Heart left ventricle (tissue), 16 donors: ENCODE measurements at regions not wholly inside any gene's neighbourhood (a gene's known extent, or its start where the extent isn't known, plus 50 kb on each side); places are given as distances from the start of the nearest gene placed in this dataset.

ENCODE experiments used
- ATAC-seq, 4 donors: fragments of 200-7000 bp; cut with Tn5 transposase; one replicate each; pipeline ENCODE4 v1.9.1; 2020 to 2022; ENCODE audit warnings: moderate library complexity in 4 of 4, mild to moderate bottlenecking in 3 of 4, moderate number of reproducible peaks in 1 of 4
- DNase-seq, 5 donors: peaks; one replicate each; pipeline ENCODE4 v3.0.0-alpha.2; 2020
- H3K27ac ChIP-seq, 12 donors: fragments of 200-600 bp; sonication (generic) in 4 of 12; one replicate each; pipeline versions ENCODE4 v1.5.0 to v1.8.0; 2016 to 2022; ENCODE audit warnings: mild to moderate bottlenecking in 2 of 12
- H3K27me3 ChIP-seq, 9 donors: fragments of 200-600 bp; sonication (generic) in 2 of 9; one replicate each; pipeline versions ENCODE4 v1.5.1 to v1.8.0; 2016 to 2022; ENCODE audit warnings: mild to moderate bottlenecking in 3 of 9
- H3K36me3 ChIP-seq, 9 donors: fragments of 200-600 bp; sonication (generic) in 2 of 9; one replicate each; pipeline versions ENCODE4 v1.5.0 to v1.8.0; 2018 to 2022; ENCODE audit warnings: mild to moderate bottlenecking in 2 of 9
- H3K4me1 ChIP-seq, 12 donors: fragments of 200-600 bp; sonication (generic) in 4 of 12; one replicate each; pipeline versions ENCODE4 v1.5.0 to v1.8.0; 2016 to 2022; ENCODE audit warnings: mild to moderate bottlenecking in 3 of 12
- H3K4me3 ChIP-seq, 12 donors: fragments of 200-600 bp; sonication (generic) in 4 of 12; one replicate each; pipeline versions ENCODE4 v1.5.0 to v1.8.0; 2017 to 2022; ENCODE audit warnings: mild to moderate bottlenecking in 9 of 12, moderate library complexity in 4 of 12
- H3K9me3 ChIP-seq, 12 donors: fragments of 200-600 bp; sonication (generic) in 4 of 12; one replicate each; pipeline versions ENCODE4 v1.5.0 to v1.8.0; 2016 to 2022; ENCODE audit warnings: mild to moderate bottlenecking in 1 of 12
- POLR2A ChIP-seq, 2 donors: fragments of 450-650 bp; IDR thresholded peaks; one replicate each; pipeline ENCODE4 v1.6.1; 2017; ENCODE audit warnings: antibody characterized with exemption in 2 of 2, mild to moderate bottlenecking in 2 of 2, moderate library complexity in 2 of 2
- WGBS, 4 donors: extraction: QIAGEN DNeasy Blood & Tissue Kit in 2 of 4; methylation state at CpG; one replicate each; pipeline versions ENCODE4 v1.1.5 to v1.1.7; 2013 to 2018; 5-methylcytosine and 5-hydroxymethylcytosine counted together
- intact Hi-C, 10 donors: fragments of 100-400 bp; cut with DNase I; formaldehyde crosslinking; loops; one replicate each; pipeline versions ENCODE4 v1.11.1 to v1.14.2; 2022
- TF ChIP-seq, protein P1 (sequence below), 12 donors: fragments of 200-600 bp; sonication (generic) in 4 of 12; IDR thresholded peaks; one replicate each; pipeline versions ENCODE4 v1.5.0 to v1.8.0; 2018 to 2022; ENCODE audit warnings: antibody characterized with exemption in 12 of 12, mild to moderate bottlenecking in 5 of 12
- donor health status: ischemic (EF 13 %, LVEDD 7.1; RV severe dilation, severe dysfunction).
- donor health status: healthy with polysubstance abuse.
- donor health status: DM: no; HTN: yes; CAD: no.
- donor health status: DM: no; HTN: no; CAD: no.
- donor health status: ischemic (EF 25% LVEDD 6.9; RV normal size, moderate dysfunction).
- donor health status: ischemic (EF 25% LVEDD 5.7; RV mildly dilated, moderate dysfunction).
- donor health status: healthy.
- donor health status: DM: yes; HTN: yes; CAD: no.
- donor health status: ischemic (EF 35%, LVEDD 5.7; RV mildly dilated, moderate dysfunction).
- donor health status: nonischemic (EF 11% LVEDD 7.7; RV severe dilation, severe dysfunction).
- donor health status: DM: yes; HTN: yes; CAD: no.
- donor health status: PGD.
- donor health status: ischemic (EF 29% LVEDD 5.4; RV normal size, mild dysfunction).
- donor health status: nonischemic (EF 23%, LVEDD 6.1; RV moderate dilation, normal function).

DNA sequence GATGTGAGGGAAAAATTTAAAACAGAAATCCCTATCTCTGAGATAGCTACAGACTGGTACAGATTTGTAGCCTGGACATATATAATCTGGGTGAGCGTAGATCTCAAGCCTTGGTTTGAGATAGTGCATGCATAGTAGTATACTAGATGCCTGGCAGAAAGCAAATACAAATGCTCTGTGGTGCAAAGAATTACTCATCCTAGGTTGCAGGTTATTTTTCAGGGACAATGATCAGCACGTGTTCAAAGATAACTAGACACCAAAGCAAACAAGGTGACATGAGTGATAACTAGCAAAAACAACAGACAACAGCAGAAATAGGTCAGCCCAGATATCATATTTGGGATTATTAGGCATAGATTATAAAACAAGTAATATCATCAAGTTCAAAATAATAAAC is 292.5 kb downstream of the HLX start:
- no peak for TF ChIP-seq POLR2A (IDR thresholded peaks at IDR 0.05)
- TF ChIP-seq, protein P1, sequence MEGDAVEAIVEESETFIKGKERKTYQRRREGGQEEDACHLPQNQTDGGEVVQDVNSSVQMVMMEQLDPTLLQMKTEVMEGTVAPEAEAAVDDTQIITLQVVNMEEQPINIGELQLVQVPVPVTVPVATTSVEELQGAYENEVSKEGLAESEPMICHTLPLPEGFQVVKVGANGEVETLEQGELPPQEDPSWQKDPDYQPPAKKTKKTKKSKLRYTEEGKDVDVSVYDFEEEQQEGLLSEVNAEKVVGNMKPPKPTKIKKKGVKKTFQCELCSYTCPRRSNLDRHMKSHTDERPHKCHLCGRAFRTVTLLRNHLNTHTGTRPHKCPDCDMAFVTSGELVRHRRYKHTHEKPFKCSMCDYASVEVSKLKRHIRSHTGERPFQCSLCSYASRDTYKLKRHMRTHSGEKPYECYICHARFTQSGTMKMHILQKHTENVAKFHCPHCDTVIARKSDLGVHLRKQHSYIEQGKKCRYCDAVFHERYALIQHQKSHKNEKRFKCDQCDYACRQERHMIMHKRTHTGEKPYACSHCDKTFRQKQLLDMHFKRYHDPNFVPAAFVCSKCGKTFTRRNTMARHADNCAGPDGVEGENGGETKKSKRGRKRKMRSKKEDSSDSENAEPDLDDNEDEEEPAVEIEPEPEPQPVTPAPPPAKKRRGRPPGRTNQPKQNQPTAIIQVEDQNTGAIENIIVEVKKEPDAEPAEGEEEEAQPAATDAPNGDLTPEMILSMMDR (IDR thresholded peaks at IDR 0.05), result no peak
- Histone ChIP-seq H3K9me3 (peaks cover 0 to 16% (median 5%) of the 10 kb centered on the region in 12 donors), H3K27ac (no peak overlapping the region), H3K36me3 (no peaks in the 10 kb centered on the region), H3K27me3 (no peaks in the 10 kb centered on the region), H3K4me1 (peaks cover 0 to 19% (median 10%) of the 10 kb centered on the region in 12 donors), H3K4me3 (no peak overlapping the region)
- ATAC-seq, result no peak
- intact Hi-C loops, result loop anchor here in 7 of 10 donors (5.0 to 10.0 kb wide), 4 partner anchors 54 to 297 kb away; partner anchors contain the start of gene HLX (in 3 of the 7)
- 82 to 90% (median 85%) methylated on average over 2 of the region's 2 CpGs for WGBS, 4 donors
- no peak for DNase-seq

DNA sequence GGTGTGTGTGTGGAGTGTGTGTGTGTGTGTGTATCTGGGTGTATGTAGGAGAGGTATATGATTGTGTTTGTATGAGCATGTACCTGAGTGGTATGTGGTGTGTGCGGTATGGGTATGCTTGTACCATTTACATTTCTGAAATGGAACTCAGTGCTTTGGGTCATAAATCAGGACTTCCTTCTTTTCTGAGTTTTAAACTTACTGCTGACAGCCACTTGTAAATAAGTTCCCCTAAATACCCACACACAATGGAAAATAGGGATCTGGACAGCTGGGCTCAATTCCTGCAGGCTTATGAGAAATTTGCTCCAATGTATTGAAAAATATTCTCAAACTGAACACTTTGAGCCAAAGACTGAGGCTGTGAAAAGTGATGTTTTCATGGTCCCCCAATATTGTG is 293.6 kb downstream of the HLX start:
- peaks cover 0 to 15% (median 10%) of the 10 kb centered on the region in 12 donors for H3K4me1 ChIP-seq
- peaks cover 0 to 16% (median 5%) of the 10 kb centered on the region in 12 donors for H3K9me3 ChIP-seq
- intact Hi-C loops, result loop anchor here in 7 of 10 donors (5.0 to 10.0 kb wide), 4 partner anchors 56 to 298 kb away; partner anchors contain the start of gene HLX (in 3 of the 7)
- H3K36me3 ChIP-seq, result no peaks in the 10 kb centered on the region
- no peak overlapping the region for H3K4me3 ChIP-seq
- no peaks in the 10 kb centered on the region for H3K27me3 ChIP-seq
- H3K27ac ChIP-seq, result no peak overlapping the region
- WGBS, 4 donors, result 85 to 95% (median 93%) methylated on average over 1 of the region's 1 CpG
- ATAC-seq, result no peak
- DNase-seq, result no peak
- no peak for TF ChIP-seq POLR2A (IDR thresholded peaks at IDR 0.05)
- TF ChIP-seq, protein P1 (IDR thresholded peaks at IDR 0.05), result no peak

DNA sequence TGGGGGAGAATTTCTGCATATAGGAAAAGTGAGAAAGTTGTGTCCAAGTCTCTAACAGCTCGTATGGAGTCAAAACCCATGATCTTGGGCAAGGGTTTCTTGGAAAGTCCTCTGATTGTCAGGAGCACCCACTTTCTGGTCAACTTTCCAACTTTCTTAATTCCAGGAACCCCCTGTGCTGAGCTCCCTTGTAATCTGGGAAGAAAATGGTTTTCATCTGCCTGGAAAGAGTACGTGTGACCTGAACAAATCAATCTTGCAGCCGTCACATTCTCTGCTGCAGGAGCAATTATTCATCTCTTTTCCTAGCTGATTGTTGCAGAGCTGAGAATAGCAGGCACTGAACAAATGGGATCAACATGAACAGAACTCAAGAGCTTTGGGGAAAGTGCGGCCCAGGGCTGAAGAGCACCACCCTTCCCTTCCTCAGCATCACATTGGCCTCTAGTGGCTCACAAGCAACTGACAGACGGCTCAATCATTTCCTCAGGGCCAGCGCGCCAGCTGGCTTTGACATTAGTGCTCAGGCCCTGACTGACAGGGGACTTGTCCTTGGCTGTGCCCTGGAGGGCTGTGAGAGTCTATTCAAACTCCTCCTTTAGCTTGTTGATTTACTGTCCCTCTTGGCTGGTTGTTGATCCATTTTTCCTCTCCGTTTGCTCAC is 295.2 kb downstream of the HLX start:
- peak; percentile 99 to 100 (median 99) for ATAC-seq
- Histone ChIP-seq H3K36me3 (no peaks in the 10 kb centered on the region), H3K4me3 (no peak overlapping the region), H3K27ac (peak overlapping the region in 2 of 12 donors; percentile 37 to 50), H3K27me3 (no peaks in the 10 kb centered on the region), H3K9me3 (peaks cover 0 to 16% (median 5%) of the 10 kb centered on the region in 12 donors), H3K4me1 (peaks cover 0 to 15% (median 10%) of the 10 kb centered on the region in 12 donors)
- TF ChIP-seq, protein P1 (IDR thresholded peaks at IDR 0.05), result peak; percentile 27 to 67 (median 50)
- TF ChIP-seq POLR2A (IDR thresholded peaks at IDR 0.05), result no peak
- 23 to 41% (median 27%) methylated on average over 8 of the region's 8 CpGs for WGBS, 4 donors
- peak; percentile 76 to 87 (median 77) for DNase-seq
- intact Hi-C loops, result loop anchor here in 7 of 10 donors (1.0 to 10.0 kb wide), 7 partner anchors 57 to 300 kb away; partner anchors contain the start of gene HLX (in 3 of the 7)

DNA sequence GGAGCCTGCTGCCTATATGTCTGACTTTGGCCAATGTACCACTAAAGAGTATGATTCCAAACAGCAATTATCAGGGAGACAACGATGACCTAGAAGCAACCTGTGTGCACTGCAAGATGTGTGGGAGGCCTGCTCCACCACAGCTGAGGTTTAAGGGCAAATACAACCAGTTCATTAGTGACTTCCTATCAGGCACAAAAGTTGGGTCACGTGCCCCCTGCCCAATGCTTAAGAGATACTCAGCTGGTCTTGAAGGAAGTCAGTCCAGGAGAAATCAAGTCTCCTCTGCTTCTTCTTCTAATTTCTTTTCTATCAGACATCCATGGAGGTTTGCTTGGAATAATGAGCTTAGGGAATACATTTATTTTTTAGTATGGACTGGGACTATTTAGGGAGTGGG is 296.0 kb downstream of the HLX start:
- no peak for DNase-seq
- 57 to 75% (median 74%) methylated on average over 2 of the region's 2 CpGs for WGBS, 4 donors
- ATAC-seq, result no peak
- Histone ChIP-seq H3K4me1 (peaks cover 0 to 15% (median 10%) of the 10 kb centered on the region in 12 donors), H3K4me3 (no peak overlapping the region), H3K27me3 (no peaks in the 10 kb centered on the region), H3K36me3 (no peaks in the 10 kb centered on the region), H3K9me3 (peaks cover 0 to 16% (median 5%) of the 10 kb centered on the region in 12 donors), H3K27ac (peak overlapping the region in 2 of 12 donors; percentile 37 to 50)
- intact Hi-C loops, result loop anchor here in 7 of 10 donors (2.0 to 10.0 kb wide), 5 partner anchors 140 to 300 kb away; partner anchors contain the start of gene HLX (in 3 of the 7)
- TF ChIP-seq POLR2A (IDR thresholded peaks at IDR 0.05), result no peak
- TF ChIP-seq, protein P1 (IDR thresholded peaks at IDR 0.05), result no peak
